GM18907 (cell line): ENCODE measurements at regions not wholly inside any gene's neighbourhood (a gene's known extent, or its start where the extent isn't known, plus 50 kb on each side); places are given as distances from the start of the nearest gene placed in this dataset.
A peak's percentile ranks its signal among the peaks of the same experiment; 100 is the strongest.
"Not testable (repeated sequence)": the region's sequence is repeated elsewhere in the genome, so short reads cannot be mapped to it uniquely, and the experiment has no call there.

ENCODE experiments used
- ATAC-seq: cut with Tn5 transposase; IDR thresholded peaks from one replicate; pipeline ENCODE4 v1.9.1; 2021; ENCODE audit warnings: mild to moderate bottlenecking, moderate library complexity; ENCODE audit not compliant: unreplicated experiment

GRCh38 chr10:25076506-25077177, 60.2 kb downstream of the THNSL1 start:
- ATAC-seq, result no peak

- ATAC-seq, result no peak
These were observed 62.4 kb downstream of the THNSL1 start for GRCh38 chr10:25078658-25079431.

GRCh38 chr10:25080880-25081581, 64.6 kb downstream of the THNSL1 start:
- ATAC-seq, result peak; percentile 87

- ATAC-seq, result no peak
These were observed 66.1 kb downstream of the THNSL1 start for GRCh38 chr10:25082276-25083204.

GRCh38 chr10:25083546-25084111, 67.2 kb downstream of the THNSL1 start:
- no peak for ATAC-seq

- no peak for ATAC-seq
These were observed 68.0 kb downstream of the THNSL1 start for GRCh38 chr10:25084447-25084846.

- ATAC-seq, result no peak
These were observed 78.2 kb downstream of the THNSL1 start for GRCh38 chr10:25094590-25094989.

- no peak for ATAC-seq
These were observed 77.0 kb upstream of the GPR158 start for GRCh38 chr10:25097669-25098411.

GRCh38 chr10:25100141-25100540, 74.7 kb upstream of the GPR158 start:
- no peak for ATAC-seq

GRCh38 chr10:25101461-25102146, 73.2 kb upstream of the GPR158 start:
- no peak for ATAC-seq

- no peak for ATAC-seq
These were observed 72.5 kb upstream of the GPR158 start for GRCh38 chr10:25102147-25102822.

- ATAC-seq, result no peak
These were observed 71.1 kb upstream of the GPR158 start for GRCh38 chr10:25103703-25104102.

- no peak for ATAC-seq
These were observed 70.4 kb upstream of the GPR158 start for GRCh38 chr10:25104441-25104840.

- ATAC-seq, result no peak
These were observed 69.5 kb upstream of the GPR158 start for GRCh38 chr10:25105262-25105661.

- ATAC-seq, result no peak
These were observed 69.0 kb upstream of the GPR158 start for GRCh38 chr10:25105743-25106260.

- ATAC-seq, result no peak
These were observed 67.0 kb upstream of the GPR158 start for GRCh38 chr10:25107756-25108155.

GRCh38 chr10:25109896-25110295, 64.9 kb upstream of the GPR158 start:
- not testable (repeated sequence) for ATAC-seq

GRCh38 chr10:25112016-25112415, 62.8 kb upstream of the GPR158 start:
- ATAC-seq, result no peak
